HepG2 (cell line): ENCODE measurements at regions not wholly inside any gene's neighbourhood (a gene's known extent, or its start where the extent isn't known, plus 50 kb on each side); places are given as distances from the start of the nearest gene placed in this dataset.

Experiments
- BCL6 ChIP-seq: IDR thresholded peaks from 2 replicates; pipeline ENCODE4 v1.6.1; 2016; ENCODE audit warnings: missing genetic modification reagents, missing compliant biosample characterization
- CHD4 ChIP-seq: fragments of 200-600 bp; sonication (generic); IDR thresholded peaks from 2 replicates; pipeline ENCODE4 v1.7.0; 2017; ENCODE audit warnings: mild to moderate bottlenecking, low read length, borderline replicate concordance
- CREB1 ChIP-seq, 2 experiments: fragments of 450-650 bp in 1 of 2; IDR thresholded peaks; 2 replicates each; pipeline ENCODE4 v1.6.1; 2016 to 2017; ENCODE audit warnings: control low read depth in 1 of 2, mild to moderate bottlenecking in 1 of 2, missing compliant biosample characterization in 1 of 2, missing genetic modification characterization in 1 of 2
- FOSL2 ChIP-seq: sonication (generic); formaldehyde crosslinking; IDR thresholded peaks from 2 replicates; pipeline ENCODE4 v1.4.0; 2020; ENCODE audit warnings: missing genetic modification reagents
- PHF21A ChIP-seq: sonication (generic); formaldehyde crosslinking; IDR thresholded peaks from 2 replicates; pipeline ENCODE4 v1.5.0; 2020; ENCODE audit warnings: mild to moderate bottlenecking, missing genetic modification reagents
- PHF8 ChIP-seq: sonication (generic); formaldehyde crosslinking; IDR thresholded peaks from 2 replicates; pipeline ENCODE4 v1.5.0; 2020; ENCODE audit warnings: missing genetic modification reagents
- RFXAP ChIP-seq: sonication (generic); formaldehyde crosslinking; IDR thresholded peaks from 2 replicates; pipeline ENCODE4 v1.4.0; 2020; ENCODE audit warnings: missing genetic modification reagents, borderline replicate concordance
- SMAD3 ChIP-seq: sonication (generic); formaldehyde crosslinking; IDR thresholded peaks from 2 replicates; pipeline ENCODE4 v1.4.0; 2020; ENCODE audit warnings: missing genetic modification reagents
- TARDBP ChIP-seq: sonication (generic); formaldehyde crosslinking; IDR thresholded peaks from 2 replicates; pipeline ENCODE4 v1.8.0; 2022; ENCODE audit warnings: mild to moderate bottlenecking, missing genetic modification reagents
- TCF12 ChIP-seq, 2 experiments: fragments of 450-650 bp in 1 of 2; sonication (generic) in 1 of 2; formaldehyde crosslinking in 1 of 2; IDR thresholded peaks; 2 replicates each; pipeline versions ENCODE4 v1.6.1 to v1.8.0; 2017 to 2022; ENCODE audit warnings: antibody characterized with exemption in 1 of 2, mild to moderate bottlenecking in 1 of 2, missing genetic modification reagents in 1 of 2, moderate library complexity in 1 of 2
- THAP11 ChIP-seq: IDR thresholded peaks from 2 replicates; pipeline ENCODE4 v1.6.1; 2016; ENCODE audit warnings: missing biosample characterization, missing genetic modification reagents
- TOE1 ChIP-seq: sonication (generic); formaldehyde crosslinking; IDR thresholded peaks from 2 replicates; pipeline ENCODE4 v1.4.0; 2020; ENCODE audit warnings: mild to moderate bottlenecking, missing genetic modification reagents
- ZBTB1 ChIP-seq: sonication (generic); formaldehyde crosslinking; IDR thresholded peaks from 2 replicates; pipeline ENCODE4 v1.4.0; 2020; ENCODE audit warnings: missing genetic modification reagents, borderline replicate concordance
- ZMYM2 ChIP-seq: sonication (generic); formaldehyde crosslinking; IDR thresholded peaks from 2 replicates; pipeline ENCODE4 v1.8.0; 2022; ENCODE audit warnings: mild to moderate bottlenecking, missing genetic modification reagents
- ZMYM3 ChIP-seq: sonication (generic); formaldehyde crosslinking; IDR thresholded peaks from 2 replicates; pipeline ENCODE4 v1.5.1; 2020; ENCODE audit warnings: mild to moderate bottlenecking, missing genetic modification reagents
- ZMYM4 ChIP-seq: sonication (generic); formaldehyde crosslinking; IDR thresholded peaks from 2 replicates; pipeline ENCODE4 v1.8.1; 2023; ENCODE audit warnings: mild to moderate bottlenecking, missing genetic modification reagents
- ZNF274 ChIP-seq: sonication (generic); formaldehyde crosslinking; IDR thresholded peaks from 2 replicates; pipeline ENCODE4 v1.5.1; 2020; ENCODE audit warnings: mild to moderate bottlenecking, missing genetic modification reagents
- ZNF441 ChIP-seq: sonication (generic); formaldehyde crosslinking; IDR thresholded peaks from 2 replicates; pipeline ENCODE4 v1.7.0; 2021; ENCODE audit warnings: missing genetic modification reagents, borderline replicate concordance
- ZNF530 ChIP-seq: sonication (generic); formaldehyde crosslinking; IDR thresholded peaks from 2 replicates; pipeline ENCODE4 v1.5.0; 2020; ENCODE audit warnings: low read depth, mild to moderate bottlenecking, missing genetic modification reagents
- ZNF7 ChIP-seq: IDR thresholded peaks from 2 replicates; pipeline ENCODE4 v1.6.1; 2016; ENCODE audit warnings: missing biosample characterization, missing genetic modification reagents
- TF ChIP-seq, protein P1 (sequence below): sonication (generic); formaldehyde crosslinking; IDR thresholded peaks from 2 replicates; pipeline ENCODE4 v1.5.1; 2020; ENCODE audit warnings: mild to moderate bottlenecking, missing genetic modification reagents, borderline replicate concordance
- TF ChIP-seq, protein P2 (sequence below): sonication (generic); formaldehyde crosslinking; IDR thresholded peaks from 2 replicates; pipeline ENCODE4 v1.4.0; 2020; ENCODE audit warnings: missing genetic modification reagents

DNA sequence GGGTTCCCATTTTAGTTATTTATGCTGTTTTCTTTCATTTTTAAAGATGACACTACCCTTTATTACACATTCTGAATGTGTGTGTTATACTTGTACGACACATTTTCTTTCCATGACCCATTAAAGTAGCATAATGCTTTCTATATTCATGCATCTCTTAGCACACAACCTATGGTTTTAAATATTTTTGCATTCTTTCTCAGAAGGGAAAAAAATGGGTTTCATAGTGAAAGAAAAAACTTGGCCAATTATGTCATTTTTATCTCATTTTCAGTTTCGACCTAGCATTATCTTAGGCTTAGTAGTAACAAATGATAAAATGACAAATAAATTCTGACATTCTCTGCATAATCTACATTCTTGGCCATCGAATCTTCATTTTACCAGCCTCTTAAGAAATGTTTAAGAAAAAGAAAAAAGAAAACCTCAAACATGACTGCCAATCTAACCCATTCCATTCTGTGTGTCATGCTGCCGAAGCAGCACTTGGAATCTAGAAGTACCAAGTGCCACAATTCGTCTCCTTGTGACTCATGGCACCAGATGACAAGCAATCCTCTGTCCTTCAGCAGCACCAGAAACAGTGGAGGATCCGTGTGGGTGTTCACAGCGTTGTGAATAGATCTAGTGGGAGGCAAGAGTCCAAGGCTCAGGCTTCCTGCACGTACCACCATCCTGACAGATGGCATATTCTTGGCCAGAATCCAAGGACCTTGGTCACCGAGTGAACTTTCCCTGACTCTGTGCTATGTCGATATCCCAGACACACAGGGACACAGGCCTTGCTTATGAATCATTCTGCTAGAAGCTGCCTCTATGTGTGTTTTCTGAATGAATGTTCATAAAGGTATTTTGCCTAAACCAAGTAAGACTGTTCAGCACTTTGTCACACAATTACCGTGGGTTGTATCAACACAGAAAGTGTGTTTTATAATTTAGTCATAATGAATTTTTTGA, 502.7 kb downstream of the NR2F1-AS1 start (continued):
- TF ChIP-seq ZMYM3: peak; percentile 91
- 0 out of 2 replicates have a peak, but pooled peaks have one; percentile 82 for TF ChIP-seq CHD4
- no peak for TF ChIP-seq ZBTB1 (CRISPR knock-in tag)
- peak; percentile 63 for TF ChIP-seq THAP11 (CRISPR knock-in tag)
- 0 out of 2 replicates have a peak, but pooled peaks have one; percentile 18 for TF ChIP-seq TOE1 (CRISPR knock-in tag)
- peak; percentile 96 for TF ChIP-seq ZMYM4
- TF ChIP-seq PHF21A (CRISPR knock-in tag): peak; percentile 70; the same call in 1 of the 2 replicates
- no peak for TF ChIP-seq ZNF274 (CRISPR knock-in tag)
- TF ChIP-seq ZNF7: peak; percentile 67
- peak; percentile 95 for TF ChIP-seq FOSL2 (CRISPR knock-in tag)
- TF ChIP-seq ZNF530 (CRISPR knock-in tag): no peak
- peak; percentile 85; the same call in 1 of the 2 replicates for TF ChIP-seq TARDBP
- TF ChIP-seq ZNF441 (CRISPR knock-in tag): peak; percentile 71; the same call in 1 of the 2 replicates
- 0 out of 2 replicates have a peak, but pooled peaks have one; percentile 63 for TF ChIP-seq RFXAP (CRISPR knock-in tag)
- TF ChIP-seq BCL6 (CRISPR knock-in tag): peak; percentile 77
- TF ChIP-seq, protein P1, sequence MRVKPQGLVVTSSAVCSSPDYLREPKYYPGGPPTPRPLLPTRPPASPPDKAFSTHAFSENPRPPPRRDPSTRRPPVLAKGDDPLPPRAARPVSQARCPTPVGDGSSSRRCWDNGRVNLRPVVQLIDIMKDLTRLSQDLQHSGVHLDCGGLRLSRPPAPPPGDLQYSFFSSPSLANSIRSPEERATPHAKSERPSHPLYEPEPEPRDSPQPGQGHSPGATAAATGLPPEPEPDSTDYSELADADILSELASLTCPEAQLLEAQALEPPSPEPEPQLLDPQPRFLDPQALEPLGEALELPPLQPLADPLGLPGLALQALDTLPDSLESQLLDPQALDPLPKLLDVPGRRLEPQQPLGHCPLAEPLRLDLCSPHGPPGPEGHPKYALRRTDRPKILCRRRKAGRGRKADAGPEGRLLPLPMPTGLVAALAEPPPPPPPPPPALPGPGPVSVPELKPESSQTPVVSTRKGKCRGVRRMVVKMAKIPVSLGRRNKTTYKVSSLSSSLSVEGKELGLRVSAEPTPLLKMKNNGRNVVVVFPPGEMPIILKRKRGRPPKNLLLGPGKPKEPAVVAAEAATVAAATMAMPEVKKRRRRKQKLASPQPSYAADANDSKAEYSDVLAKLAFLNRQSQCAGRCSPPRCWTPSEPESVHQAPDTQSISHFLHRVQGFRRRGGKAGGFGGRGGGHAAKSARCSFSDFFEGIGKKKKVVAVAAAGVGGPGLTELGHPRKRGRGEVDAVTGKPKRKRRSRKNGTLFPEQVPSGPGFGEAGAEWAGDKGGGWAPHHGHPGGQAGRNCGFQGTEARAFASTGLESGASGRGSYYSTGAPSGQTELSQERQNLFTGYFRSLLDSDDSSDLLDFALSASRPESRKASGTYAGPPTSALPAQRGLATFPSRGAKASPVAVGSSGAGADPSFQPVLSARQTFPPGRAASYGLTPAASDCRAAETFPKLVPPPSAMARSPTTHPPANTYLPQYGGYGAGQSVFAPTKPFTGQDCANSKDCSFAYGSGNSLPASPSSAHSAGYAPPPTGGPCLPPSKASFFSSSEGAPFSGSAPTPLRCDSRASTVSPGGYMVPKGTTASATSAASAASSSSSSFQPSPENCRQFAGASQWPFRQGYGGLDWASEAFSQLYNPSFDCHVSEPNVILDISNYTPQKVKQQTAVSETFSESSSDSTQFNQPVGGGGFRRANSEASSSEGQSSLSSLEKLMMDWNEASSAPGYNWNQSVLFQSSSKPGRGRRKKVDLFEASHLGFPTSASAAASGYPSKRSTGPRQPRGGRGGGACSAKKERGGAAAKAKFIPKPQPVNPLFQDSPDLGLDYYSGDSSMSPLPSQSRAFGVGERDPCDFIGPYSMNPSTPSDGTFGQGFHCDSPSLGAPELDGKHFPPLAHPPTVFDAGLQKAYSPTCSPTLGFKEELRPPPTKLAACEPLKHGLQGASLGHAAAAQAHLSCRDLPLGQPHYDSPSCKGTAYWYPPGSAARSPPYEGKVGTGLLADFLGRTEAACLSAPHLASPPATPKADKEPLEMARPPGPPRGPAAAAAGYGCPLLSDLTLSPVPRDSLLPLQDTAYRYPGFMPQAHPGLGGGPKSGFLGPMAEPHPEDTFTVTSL (CRISPR knock-in tag): peak; percentile 94
- no peak for TF ChIP-seq TCF12 (IDR thresholded peaks at IDR 0.05)
- 0 out of 2 replicates have a peak, but pooled peaks have one; percentile 49 for TF ChIP-seq TCF12 (CRISPR knock-in tag; IDR thresholded peaks at IDR 0.05)
- TF ChIP-seq CREB1 (IDR thresholded peaks at IDR 0.05): peak; percentile 49; the same call in 1 of the 2 replicates
- TF ChIP-seq CREB1 (CRISPR knock-in tag; IDR thresholded peaks at IDR 0.05): peak; percentile 67; the same call in 1 of the 2 replicates
- TF ChIP-seq, protein P2, sequence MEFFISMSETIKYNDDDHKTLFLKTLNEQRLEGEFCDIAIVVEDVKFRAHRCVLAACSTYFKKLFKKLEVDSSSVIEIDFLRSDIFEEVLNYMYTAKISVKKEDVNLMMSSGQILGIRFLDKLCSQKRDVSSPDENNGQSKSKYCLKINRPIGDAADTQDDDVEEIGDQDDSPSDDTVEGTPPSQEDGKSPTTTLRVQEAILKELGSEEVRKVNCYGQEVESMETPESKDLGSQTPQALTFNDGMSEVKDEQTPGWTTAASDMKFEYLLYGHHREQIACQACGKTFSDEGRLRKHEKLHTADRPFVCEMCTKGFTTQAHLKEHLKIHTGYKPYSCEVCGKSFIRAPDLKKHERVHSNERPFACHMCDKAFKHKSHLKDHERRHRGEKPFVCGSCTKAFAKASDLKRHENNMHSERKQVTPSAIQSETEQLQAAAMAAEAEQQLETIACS (CRISPR knock-in tag): no peak
- 0 out of 2 replicates have a peak, but pooled peaks have one; percentile 33 for TF ChIP-seq PHF8
- peak; percentile 69; the same call in 1 of the 2 replicates for TF ChIP-seq SMAD3
- TF ChIP-seq ZMYM2: peak; percentile 72; the same call in 1 of the 2 replicates
